OCI-LY7 (cell line): ENCODE measurements at regions not wholly inside any gene's neighbourhood (a gene's known extent, or its start where the extent isn't known, plus 50 kb on each side); places are given as distances from the start of the nearest gene placed in this dataset.
"Not testable (repeated sequence)": the region's sequence is repeated elsewhere in the genome, so short reads cannot be mapped to it uniquely, and the experiment has no call there.

ENCODE experiments used
- EZH2phosphoT487 ChIP-seq: fragments of 200-600 bp; sonication (generic); IDR thresholded peaks from 2 replicates; pipeline ENCODE4 v1.6.1; 2018; ENCODE audit warnings: low read depth, borderline replicate concordance, mild to moderate bottlenecking, mixed run types, antibody characterized with exemption, low read length, moderate library complexity, mixed read lengths
- TF ChIP-seq, protein P1 (sequence below): fragments of 200-600 bp; sonication (generic); conservative IDR thresholded peaks from 2 replicates; pipeline ENCODE4 v1.5.1; 2014; ENCODE audit warnings: mild to moderate bottlenecking, antibody characterized with exemption, low read length, moderate library complexity, mixed read lengths

- TF ChIP-seq, protein P1, sequence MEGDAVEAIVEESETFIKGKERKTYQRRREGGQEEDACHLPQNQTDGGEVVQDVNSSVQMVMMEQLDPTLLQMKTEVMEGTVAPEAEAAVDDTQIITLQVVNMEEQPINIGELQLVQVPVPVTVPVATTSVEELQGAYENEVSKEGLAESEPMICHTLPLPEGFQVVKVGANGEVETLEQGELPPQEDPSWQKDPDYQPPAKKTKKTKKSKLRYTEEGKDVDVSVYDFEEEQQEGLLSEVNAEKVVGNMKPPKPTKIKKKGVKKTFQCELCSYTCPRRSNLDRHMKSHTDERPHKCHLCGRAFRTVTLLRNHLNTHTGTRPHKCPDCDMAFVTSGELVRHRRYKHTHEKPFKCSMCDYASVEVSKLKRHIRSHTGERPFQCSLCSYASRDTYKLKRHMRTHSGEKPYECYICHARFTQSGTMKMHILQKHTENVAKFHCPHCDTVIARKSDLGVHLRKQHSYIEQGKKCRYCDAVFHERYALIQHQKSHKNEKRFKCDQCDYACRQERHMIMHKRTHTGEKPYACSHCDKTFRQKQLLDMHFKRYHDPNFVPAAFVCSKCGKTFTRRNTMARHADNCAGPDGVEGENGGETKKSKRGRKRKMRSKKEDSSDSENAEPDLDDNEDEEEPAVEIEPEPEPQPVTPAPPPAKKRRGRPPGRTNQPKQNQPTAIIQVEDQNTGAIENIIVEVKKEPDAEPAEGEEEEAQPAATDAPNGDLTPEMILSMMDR: not testable (repeated sequence)
- not testable (repeated sequence) for TF ChIP-seq EZH2phosphoT487
Measured at GRCh38 chr1:78271423-78271822, 219.4 kb upstream of the PTGFR start.
